ENCODE measurements at regions not wholly inside any gene's neighbourhood (a gene's known extent, or its start where the extent isn't known, plus 50 kb on each side); places are given as distances from the start of the nearest gene placed in this dataset.

GRCh38 chr2:199136681-199137080, 321.1 kb downstream of the SATB2 start:
- TF ChIP-seq CTCF (IDR thresholded peaks at IDR 0.05; ENCODE audit: low read depth, low read length): no peak
- no peak for TF ChIP-seq EZH2phosphoT487 (IDR thresholded peaks at IDR 0.05; ENCODE audit: low read depth)

Data from OCI-LY3 (cell line).